ENCODE measurements at regions not wholly inside any gene's neighbourhood (a gene's known extent, or its start where the extent isn't known, plus 50 kb on each side); places are given as distances from the start of the nearest gene placed in this dataset.

DNA sequence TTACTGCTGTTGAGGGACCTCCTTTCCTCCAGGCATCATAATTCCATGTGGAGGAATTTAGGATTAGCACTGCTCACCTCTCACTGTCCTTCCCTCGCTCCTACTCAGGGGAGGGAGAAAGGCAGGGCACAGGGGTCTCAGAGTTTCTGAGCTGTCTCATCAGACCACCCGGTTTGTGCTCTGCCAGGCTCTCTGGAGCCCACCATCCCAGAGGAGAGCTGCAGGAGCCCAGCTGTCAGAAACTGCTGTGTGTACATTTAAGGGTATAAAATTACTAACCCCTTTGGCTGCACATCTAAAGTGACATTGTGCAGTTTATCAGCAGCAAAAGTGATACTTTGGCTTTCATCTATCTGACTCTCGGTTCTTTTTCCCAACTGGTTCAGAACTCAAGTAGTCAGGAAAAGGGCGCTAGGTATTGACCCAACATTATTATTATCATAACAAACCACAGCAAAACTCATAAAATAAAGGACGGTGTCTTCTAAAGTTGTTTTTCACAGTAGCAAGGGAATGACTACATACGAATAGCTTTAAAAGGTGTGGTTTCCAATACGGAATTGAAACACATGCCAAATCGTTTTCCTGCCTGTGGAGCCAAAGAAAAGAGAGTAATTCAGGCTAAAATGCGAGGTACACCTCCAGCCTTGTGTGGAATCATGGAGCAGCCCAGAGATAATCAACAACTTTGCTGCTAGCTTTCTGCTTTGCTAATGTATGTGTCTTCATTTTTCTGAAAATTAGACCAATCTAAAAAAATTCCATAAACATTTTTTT lies 348.1 kb downstream of the TMEM167A start:
- H3K27me3 ChIP-seq (ENCODE audit: insufficient read depth, poor library complexity, severe bottlenecking): no peaks in the 10 kb centered on the region
- TF ChIP-seq SPI1 (IDR thresholded peaks at IDR 0.05; ENCODE audit: borderline replicate concordance, low read depth): no peak
- no peak for TF ChIP-seq POLR2AphosphoS5 (IDR thresholded peaks at IDR 0.05; ENCODE audit: low read depth)
- TF ChIP-seq, protein P1, sequence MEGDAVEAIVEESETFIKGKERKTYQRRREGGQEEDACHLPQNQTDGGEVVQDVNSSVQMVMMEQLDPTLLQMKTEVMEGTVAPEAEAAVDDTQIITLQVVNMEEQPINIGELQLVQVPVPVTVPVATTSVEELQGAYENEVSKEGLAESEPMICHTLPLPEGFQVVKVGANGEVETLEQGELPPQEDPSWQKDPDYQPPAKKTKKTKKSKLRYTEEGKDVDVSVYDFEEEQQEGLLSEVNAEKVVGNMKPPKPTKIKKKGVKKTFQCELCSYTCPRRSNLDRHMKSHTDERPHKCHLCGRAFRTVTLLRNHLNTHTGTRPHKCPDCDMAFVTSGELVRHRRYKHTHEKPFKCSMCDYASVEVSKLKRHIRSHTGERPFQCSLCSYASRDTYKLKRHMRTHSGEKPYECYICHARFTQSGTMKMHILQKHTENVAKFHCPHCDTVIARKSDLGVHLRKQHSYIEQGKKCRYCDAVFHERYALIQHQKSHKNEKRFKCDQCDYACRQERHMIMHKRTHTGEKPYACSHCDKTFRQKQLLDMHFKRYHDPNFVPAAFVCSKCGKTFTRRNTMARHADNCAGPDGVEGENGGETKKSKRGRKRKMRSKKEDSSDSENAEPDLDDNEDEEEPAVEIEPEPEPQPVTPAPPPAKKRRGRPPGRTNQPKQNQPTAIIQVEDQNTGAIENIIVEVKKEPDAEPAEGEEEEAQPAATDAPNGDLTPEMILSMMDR (IDR thresholded peaks at IDR 0.05; ENCODE audit: insufficient read depth, low read length): no peak
- TF ChIP-seq, protein P2, sequence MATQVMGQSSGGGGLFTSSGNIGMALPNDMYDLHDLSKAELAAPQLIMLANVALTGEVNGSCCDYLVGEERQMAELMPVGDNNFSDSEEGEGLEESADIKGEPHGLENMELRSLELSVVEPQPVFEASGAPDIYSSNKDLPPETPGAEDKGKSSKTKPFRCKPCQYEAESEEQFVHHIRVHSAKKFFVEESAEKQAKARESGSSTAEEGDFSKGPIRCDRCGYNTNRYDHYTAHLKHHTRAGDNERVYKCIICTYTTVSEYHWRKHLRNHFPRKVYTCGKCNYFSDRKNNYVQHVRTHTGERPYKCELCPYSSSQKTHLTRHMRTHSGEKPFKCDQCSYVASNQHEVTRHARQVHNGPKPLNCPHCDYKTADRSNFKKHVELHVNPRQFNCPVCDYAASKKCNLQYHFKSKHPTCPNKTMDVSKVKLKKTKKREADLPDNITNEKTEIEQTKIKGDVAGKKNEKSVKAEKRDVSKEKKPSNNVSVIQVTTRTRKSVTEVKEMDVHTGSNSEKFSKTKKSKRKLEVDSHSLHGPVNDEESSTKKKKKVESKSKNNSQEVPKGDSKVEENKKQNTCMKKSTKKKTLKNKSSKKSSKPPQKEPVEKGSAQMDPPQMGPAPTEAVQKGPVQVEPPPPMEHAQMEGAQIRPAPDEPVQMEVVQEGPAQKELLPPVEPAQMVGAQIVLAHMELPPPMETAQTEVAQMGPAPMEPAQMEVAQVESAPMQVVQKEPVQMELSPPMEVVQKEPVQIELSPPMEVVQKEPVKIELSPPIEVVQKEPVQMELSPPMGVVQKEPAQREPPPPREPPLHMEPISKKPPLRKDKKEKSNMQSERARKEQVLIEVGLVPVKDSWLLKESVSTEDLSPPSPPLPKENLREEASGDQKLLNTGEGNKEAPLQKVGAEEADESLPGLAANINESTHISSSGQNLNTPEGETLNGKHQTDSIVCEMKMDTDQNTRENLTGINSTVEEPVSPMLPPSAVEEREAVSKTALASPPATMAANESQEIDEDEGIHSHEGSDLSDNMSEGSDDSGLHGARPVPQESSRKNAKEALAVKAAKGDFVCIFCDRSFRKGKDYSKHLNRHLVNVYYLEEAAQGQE (IDR thresholded peaks at IDR 0.05; ENCODE audit: insufficient replicate concordance, low read depth): no peak
- TF ChIP-seq GABPA (IDR thresholded peaks at IDR 0.05; ENCODE audit: low read depth): no peak
- no peak for DNase-seq (ENCODE audit: low read depth in 1 of 2, low spot score in 1 of 2)
- H3K4me3 ChIP-seq (replicated peaks; ENCODE audit: insufficient read depth, low read length): no peak overlapping the region
- H3K27ac ChIP-seq (replicated peaks): no peak overlapping the region

GRCh38 chr5:82723168-82723567 lies 354.0 kb downstream of the TMEM167A start:
- no peak overlapping the region for H3K27ac ChIP-seq (replicated peaks)
- DNase-seq (ENCODE audit: low read depth in 1 of 2, low spot score in 1 of 2): no peak
- no peak overlapping the region for H3K4me3 ChIP-seq (replicated peaks; ENCODE audit: insufficient read depth, low read length)
- TF ChIP-seq, protein P1 (IDR thresholded peaks at IDR 0.05; ENCODE audit: insufficient read depth, low read length): no peak
- TF ChIP-seq SPI1 (IDR thresholded peaks at IDR 0.05; ENCODE audit: borderline replicate concordance, low read depth): no peak
- TF ChIP-seq, protein P2 (IDR thresholded peaks at IDR 0.05; ENCODE audit: insufficient replicate concordance, low read depth): no peak
- no peak for TF ChIP-seq GABPA (IDR thresholded peaks at IDR 0.05; ENCODE audit: low read depth)
- no peak for TF ChIP-seq POLR2AphosphoS5 (IDR thresholded peaks at IDR 0.05; ENCODE audit: low read depth)
- H3K27me3 ChIP-seq (ENCODE audit: insufficient read depth, poor library complexity, severe bottlenecking): no peaks in the 10 kb centered on the region

- no peaks in the 10 kb centered on the region for H3K27me3 ChIP-seq (ENCODE audit: insufficient read depth, poor library complexity, severe bottlenecking)
- no peak for DNase-seq (ENCODE audit: low read depth in 1 of 2, low spot score in 1 of 2)
- no peak overlapping the region for H3K4me3 ChIP-seq (replicated peaks; ENCODE audit: insufficient read depth, low read length)
- H3K27ac ChIP-seq (replicated peaks): no peak overlapping the region
- TF ChIP-seq SPI1 (IDR thresholded peaks at IDR 0.05; ENCODE audit: borderline replicate concordance, low read depth) (no peak), GABPA (IDR thresholded peaks at IDR 0.05; ENCODE audit: low read depth) (no peak), POLR2AphosphoS5 (IDR thresholded peaks at IDR 0.05; ENCODE audit: low read depth) (no peak)
- TF ChIP-seq, protein P2 (IDR thresholded peaks at IDR 0.05; ENCODE audit: insufficient replicate concordance, low read depth): no peak
- TF ChIP-seq, protein P1 (IDR thresholded peaks at IDR 0.05; ENCODE audit: insufficient read depth, low read length): no peak
Observed at GRCh38 chr5:82721087-82721410, 356.1 kb downstream of the TMEM167A start.

Data from HL-60 (cell line).